GM03348 (cell line): ENCODE measurements at regions not wholly inside any gene's neighbourhood (a gene's known extent, or its start where the extent isn't known, plus 50 kb on each side); places are given as distances from the start of the nearest gene placed in this dataset.

Source experiments
- DNase-seq: peaks from one replicate; pipeline ENCODE4 v3.0.0; 2012; ENCODE audit warnings: low spot score

DNA sequence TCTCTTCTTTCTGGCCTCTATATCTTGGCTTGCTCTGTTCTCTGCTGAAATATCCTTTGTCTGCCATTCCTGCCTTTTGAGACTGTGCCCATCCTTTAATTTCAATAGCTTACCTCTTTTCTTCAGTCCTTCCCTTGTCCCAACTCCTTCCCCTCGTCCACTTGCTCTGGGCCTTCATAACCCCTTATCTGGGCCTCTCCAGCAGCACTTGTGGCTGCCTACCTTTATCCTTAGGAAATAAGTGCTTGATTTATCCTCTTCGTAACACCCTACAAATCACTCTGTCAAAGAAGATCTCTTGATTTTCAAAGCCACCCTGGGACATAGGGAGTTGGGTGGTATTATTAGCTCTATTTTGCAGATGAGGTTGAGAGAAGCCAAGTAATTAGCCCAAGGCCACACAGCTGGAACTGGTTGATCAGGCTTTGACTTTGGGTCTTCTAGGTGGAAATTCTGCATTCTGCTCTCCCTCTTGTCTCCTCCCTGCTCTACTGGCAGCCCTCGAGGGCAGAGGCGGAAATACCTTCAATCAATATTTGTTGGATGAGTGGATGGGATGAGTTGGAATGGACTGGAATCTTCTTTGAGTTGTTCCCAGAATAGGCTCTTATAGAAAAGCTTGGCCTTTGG is 84.0 kb upstream of the TLE3 start:
- no peak for DNase-seq

DNA sequence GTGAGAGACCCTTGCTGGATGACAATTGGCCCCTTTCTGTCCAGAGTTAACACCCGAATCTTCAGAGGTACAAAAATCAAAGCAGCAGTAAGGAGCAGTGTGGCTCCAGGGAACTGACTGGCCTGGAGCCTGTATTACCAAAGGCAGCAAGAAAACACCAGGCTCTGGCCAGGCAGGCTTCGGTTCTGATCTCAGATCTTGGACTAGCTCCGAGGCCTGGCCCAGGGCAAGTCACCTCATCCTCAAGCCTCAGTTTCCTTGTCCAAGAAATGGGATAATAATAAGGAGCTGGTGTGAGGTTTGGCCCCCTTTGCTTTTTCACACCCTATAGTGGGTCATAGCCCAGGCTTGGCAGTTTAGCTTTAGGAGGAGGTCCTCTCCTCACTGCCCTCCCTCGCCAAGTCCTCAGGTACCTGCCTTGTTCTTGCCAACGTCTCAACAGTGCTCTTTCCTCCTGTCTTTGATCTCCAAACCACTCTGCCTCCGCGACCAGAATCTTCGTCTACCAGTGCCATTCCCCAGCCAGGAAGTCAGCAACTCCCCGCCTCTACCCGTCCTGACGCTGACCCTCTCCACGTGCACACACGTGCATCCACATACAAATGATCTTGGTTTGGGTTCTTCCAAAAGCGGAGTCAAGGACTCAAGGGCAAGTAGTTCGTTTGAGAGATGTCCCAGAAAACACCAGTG is 82.6 kb upstream of the TLE3 start:
- no peak for DNase-seq

DNA sequence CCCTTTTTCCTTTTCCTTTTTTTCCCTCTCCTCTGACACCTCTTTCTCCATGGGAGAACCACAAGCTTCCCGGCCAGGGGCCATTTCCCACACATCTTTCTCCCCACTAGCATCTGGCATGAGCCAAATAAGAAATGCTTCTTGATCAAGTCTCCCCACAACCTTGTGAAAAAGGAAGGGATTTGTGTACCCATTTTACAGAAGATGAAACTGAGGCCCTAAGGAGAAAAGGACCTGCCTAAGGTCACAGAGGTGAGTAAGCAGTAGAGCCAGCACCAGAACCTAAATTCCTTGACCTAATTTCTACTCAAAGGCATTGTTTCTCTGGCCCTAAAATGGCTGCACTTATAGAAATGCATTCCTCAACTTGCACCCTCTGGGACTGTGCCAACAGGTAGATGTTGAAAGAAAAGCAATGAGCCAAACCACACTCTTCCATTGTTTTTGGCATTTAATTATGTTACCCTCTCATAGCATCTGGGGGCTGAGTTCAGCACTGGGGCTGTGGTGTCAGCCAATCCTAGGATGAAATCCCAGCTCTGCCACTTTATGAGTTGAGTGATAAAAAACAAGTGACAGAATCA is 81.7 kb upstream of the TLE3 start:
- no peak for DNase-seq

DNA sequence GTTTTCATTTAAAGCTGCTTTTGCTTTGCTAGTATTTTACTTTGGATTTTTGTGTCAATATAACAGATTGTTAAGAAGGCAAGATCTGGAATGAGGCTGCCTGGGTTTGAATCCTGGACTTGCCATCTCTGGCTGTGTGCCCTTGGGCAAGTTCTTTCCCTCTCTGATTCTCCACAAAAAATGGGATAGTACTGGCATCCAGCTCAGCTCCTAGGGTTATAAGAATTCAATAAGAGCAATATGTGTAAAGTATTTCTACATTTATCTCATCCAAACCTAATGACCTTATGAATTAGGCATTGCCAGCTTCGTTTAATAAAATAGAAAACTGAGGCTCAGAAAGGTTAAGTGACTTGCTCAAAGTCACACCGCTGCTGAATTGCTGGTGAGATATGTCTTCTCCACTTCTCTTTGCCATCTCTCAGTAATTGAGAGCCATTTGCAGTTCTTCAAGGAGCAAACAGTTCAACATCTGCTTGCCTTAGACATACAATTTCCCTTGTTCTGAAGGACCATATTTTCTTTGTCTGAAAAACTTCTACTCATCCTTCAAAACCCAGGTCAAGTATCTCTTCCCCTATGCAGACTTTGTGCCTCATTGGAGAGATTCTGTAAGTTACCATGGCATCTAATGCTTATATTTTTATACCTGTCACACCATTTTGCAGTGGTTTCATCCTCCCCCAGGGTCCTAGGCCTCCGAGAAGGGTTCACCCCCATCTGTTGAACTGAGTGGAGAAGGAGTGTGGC is 80.8 kb upstream of the TLE3 start:
- DNase-seq = no peak

DNA sequence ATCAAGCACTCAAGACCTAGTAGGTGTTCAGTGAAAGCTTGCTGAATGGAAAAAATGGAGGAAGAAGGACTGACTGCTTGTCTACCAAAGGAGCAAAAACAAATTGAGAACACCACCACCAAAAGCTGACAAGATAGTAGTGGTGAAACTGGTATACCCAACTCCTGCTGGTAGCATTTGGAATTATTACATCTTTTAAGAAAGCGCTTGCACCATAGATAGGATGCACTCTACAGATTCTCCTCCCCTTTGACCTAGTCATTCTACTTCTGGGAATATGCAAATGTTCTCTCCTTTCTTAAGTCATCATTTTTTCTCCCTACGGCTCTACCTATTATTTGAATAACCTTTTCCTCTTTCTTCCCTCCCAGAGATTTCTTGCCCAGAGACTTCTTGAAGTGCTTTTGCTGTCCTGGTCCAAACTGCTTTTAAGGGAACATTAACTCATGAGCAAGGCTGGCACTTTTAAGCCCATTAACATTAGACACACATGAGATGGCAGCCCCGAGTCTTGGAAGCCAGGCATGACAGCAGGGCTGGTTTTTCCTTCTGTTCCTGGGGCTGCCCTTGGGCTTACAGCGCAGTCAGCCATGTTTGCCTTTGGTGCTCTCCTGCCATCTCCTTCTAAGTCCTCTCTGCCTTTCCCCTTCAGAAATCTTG is 75.0 kb upstream of the TLE3 start:
- no peak for DNase-seq

DNA sequence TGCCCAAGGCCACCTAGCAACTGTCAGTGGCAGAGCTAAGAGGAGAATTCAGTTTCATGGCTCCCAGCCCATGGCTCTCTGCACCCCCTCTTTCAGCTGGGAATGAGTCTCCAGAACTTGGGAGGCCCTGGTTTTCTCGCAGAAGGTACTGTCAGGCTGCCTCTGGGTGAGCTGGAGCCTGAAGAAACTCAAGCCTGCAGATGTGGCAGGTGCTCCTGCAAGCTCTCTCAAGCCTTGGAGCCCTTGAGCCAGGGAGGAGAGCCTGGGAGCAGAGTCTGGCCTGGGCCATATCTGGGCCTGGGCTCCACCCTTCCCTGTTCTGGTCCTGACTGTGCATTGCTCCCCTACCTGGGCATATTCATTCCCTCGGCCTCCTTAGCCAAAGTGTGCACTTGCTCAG is 74.4 kb upstream of the TLE3 start:
- DNase-seq = no peak

DNA sequence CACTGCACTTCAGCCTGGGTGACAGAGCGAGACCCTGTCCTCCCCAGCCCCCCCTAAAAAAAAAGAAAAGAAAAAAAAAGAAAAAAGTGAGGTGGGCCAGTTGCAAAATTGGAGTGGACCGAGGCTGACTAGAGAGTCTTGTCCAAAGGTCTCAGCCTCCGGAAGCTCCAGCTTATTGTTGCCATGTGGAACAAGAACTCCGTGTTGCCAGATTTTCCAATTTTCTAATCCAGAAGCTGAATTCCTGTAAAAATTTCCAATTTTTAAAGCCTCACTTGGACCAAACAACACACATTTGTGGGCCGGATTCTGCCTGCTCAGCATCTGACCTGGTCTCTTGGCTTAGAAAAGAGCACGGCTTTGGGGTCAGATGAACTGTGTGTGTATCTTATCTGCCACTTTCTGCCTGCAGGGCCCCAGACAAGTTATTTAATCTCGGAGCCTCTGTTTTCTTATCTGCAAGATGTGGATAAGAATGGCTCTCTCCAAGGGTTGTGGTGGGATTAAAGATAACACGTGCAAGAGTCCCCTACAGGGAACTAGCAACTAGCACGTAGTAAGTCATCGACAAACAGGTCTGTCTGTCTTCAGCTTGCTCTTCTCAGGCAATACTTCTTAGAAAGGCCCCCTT is 73.7 kb upstream of the TLE3 start:
- no peak for DNase-seq

DNA sequence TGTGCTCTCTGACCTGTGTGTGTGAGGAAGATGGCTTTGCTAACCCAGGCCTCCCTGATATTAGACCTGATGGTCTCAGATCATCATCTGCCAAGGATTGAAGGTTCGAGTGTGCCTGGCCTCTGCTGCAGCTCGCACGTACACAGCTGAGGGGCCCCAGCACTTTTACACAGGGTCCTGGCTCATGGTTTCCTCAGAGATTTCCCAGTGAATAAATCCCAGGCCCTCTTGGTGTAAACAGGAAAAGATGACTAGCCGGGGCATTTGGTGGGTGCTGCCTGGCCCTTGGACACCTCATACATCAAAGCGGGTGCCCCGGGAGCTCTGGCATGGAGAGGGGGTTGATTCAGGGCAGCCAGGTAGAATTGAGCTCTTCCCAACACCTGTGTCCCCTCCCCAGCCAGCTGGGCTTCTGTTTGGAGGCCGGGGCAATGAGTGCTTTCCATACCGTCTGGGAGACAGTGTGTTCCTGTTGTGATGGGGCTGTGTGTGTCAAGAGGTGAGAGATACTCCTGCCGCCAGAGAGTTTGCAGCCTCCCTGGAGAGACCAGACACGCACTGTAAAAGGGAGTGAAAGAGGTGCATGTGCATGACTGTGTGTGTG is 72.5 kb upstream of the TLE3 start:
- no peak for DNase-seq

DNA sequence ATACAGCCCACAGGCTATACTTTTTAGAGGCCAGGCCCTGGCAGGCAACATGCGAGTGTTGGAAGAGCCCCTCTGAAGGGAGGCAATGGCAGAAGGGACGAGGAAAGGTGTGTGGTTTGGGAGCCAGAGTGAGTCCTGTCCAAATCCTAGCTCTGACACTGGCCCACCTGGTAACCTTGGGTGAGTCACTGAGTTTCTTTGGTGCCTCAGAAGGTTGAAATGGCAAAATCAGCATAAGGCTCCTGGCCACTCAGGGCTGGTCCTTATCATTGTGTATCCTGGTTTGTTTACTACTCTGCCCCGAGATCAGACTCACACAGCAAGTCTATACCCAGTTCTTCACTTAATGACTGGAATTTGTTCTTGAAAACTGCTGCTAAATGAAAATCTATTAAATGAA is 71.4 kb upstream of the TLE3 start:
- DNase-seq = no peak

DNA sequence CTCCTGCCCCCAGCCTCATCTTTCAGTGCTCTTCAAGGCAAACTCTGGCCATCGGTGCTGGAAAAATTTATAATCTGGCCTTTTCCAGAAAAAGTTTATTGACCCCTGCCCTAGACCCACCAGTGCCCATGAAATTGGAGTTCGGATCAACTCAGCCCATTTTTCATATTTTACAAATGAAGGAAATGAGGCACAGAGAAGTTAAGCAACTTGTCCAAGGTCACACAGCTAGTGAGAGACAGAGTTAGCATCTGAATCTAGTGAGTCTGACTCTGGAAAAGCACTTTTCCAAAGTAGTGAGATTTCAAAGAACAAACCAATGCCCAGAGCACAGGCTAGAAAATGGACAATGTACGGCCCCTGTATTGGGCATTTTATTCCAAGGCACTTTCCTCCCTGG is 69.4 kb upstream of the TLE3 start:
- no peak for DNase-seq

DNA sequence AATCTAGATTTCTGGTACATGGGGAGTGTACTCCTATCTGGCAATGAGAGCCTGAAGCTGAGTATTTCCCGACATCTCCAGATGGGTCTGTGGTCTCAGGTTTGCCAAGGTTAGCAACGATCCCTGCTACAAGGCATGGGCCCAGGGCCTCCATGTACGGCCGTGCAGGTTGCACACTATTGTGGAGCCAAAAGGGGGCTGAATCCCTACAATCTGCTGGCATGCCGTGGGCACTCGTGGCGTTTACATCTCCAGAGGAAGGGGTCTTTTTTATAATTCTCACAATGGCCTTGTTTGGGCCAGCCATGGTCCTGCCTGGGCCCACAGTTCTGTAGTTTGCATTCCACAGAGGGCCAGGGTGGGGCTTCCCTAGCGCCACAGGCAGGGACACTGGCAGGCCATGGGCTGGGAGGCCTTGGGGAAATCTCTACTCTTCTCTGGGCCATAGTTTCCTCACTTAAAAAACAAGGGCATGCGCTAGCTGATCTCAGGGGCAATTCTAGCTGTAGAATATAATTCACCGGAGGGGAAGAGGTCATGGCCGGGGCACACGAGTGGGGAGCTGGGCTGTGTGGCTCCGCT is 68.9 kb upstream of the TLE3 start:
- no peak for DNase-seq

DNA sequence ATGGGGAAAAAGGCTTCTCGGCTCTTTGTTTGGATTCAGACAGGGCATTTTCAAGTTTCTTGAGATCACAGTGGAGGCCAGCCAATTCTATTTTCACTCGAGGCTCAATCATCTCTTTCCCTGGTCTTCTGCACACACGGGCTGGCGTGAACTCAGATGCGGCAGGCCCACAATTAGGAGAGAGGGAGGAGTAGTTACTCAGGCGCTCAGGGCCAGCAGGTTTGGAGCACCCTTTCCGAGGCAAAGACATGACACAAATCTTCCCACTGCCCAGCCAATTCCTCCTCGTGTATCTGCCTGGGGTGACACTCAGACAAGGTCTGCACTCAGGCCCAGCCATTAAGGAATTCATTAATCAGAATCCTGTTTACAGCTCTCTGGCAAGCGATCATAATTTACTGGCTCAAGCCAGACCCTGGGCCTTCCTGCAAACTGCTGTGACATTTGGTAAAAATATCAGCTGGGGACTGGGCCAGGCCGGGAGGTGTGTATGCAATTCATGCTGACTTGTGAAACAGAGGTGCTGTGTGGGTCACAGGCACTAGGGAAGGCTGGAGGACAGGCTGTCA is 68.1 kb upstream of the TLE3 start:
- DNase-seq = peak; percentile 29

DNA sequence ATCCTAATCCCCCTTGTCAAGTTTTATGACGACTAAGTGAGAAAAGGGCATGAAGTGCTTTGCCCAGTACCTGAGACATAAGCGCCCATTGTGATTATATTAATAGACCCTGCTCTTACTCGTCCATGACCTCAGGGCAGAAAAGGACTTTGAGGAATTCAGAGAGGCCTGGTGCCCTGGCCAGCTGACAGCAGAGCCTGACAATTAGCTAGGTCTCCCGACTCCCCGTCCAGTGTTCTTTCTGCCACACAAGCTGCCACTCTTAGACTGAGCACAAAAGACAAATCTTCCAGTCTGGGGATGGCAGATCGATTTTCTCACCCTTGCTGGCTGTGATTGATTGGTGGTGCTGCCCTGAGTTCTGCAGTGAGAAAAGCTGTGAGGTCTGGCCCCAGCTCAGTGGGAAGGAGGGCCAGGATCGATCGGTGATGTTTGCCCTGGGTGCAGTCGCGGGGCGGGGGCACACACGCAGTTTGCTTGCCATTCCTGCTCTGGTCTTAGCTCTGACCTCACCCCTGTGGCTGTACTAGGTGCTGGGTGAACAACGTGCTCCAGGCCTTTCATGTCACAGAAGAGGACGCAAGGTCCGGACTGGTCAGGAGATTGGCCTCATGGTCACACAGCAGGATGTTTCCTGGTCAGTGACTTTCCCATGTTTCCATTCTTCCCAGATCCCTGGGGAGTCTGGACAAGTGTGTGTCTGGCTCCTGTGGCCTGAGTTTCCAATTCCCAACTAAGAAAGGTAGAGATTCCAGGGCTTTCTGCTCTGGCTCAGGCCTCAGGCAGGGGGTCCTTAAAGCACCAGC is 67.4 kb upstream of the TLE3 start:
- no peak for DNase-seq

DNA sequence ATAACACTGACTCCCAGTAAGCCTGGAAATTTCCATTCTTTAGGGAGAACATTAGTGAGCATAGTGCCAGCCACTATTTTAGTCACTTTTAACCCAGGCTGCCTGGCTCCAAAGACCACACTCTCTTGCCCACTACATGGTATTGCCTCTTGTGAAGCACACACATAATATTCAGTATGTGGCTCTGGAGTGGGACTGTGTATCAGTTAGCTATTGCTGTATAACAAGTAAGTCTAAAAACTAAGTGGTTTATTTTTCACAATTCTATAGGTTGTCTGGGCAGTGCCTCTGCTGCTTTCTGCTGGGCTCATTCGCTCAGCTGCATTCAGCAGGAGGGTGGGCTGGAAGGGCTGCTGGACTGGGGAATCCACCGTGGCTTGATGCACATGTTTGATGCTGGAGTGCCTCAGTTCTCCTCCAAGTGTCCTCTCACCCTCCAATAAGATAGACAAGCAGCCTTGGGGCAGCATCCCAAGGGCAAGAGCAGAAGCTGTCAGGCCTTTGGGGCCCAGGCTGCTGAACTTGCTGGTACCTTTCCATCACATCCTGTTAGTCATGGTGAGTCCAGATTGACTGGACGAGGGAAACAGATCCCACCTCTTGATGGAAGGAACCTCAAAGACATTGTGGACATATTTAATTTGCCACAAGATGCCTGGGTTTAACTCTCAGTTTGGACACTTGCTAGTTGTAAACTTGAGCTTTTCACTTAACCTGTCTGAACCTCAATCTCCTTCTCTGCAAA is 66.6 kb upstream of the TLE3 start:
- no peak for DNase-seq

DNA sequence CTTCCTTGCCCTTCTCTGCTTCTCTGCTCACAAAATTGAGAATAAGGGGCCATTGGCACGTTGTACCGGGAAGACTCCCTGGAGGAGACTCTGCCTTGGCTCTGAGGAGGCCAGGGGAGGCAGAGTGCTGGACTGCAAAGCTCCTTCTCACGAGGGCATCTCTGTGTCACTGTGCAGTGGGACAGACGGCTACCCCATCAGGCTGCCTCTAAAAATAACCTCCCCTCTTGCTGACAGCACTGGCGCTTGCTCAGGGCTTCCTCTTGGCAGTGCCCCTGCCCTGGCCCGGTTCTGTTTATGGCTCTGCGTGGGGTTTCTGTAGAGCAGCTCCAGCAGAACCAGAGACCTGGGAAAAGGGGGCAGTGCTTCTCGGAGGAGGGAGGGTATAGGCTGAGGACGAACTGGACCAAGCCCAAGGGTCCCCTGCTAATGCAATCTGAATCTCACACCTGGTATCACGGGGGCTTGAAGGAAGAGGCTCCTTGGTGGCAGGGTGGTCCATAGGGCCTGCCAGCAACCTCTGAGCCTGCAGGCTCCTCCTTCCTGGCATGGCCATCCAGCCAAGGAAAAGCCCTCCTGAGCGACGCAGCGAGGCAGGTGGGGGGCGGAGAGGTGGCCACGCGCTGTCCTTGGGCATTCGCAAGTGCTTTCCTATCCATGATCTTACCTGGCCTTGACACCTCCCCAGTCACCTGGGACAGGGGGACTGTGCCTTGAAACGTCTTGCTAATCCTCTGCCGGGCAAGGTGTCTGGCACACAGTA is 63.3 kb upstream of the TLE3 start:
- DNase-seq = no peak

DNA sequence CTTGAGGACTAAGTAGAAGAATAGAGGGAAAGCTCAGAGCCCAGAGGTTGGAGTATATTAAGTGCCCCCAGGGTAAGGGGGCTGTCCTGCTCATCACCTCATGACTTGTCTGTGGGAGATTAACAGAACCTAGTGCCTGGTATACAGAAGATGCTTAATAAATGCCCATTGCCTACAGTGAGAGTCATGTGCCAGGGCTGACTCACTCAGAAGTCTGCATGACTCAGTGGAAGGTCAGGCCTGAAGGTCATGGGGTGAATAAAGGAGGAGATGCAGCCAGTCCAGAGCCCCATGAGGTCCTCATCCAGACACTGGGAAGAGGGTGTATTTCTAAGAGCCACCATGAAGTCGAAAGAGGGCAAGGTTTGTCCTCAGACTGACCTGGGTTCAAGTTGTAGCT is 62.5 kb upstream of the TLE3 start:
- peak; percentile 51 for DNase-seq

DNA sequence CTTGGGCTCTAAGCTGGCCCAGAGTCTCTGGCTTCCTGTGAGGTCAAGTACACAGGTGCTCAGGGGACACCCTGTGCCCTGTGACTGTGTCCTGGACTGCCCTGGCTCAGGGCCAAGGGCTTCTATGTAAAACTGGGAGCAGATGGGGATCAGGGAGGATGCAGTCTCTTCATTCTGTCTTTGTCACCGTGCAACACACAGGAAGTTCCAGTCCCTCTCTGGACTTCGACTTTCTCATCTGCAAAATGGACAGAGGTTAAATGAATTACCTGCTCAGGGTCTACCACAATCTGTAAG is 61.9 kb upstream of the TLE3 start:
- no peak for DNase-seq

DNA sequence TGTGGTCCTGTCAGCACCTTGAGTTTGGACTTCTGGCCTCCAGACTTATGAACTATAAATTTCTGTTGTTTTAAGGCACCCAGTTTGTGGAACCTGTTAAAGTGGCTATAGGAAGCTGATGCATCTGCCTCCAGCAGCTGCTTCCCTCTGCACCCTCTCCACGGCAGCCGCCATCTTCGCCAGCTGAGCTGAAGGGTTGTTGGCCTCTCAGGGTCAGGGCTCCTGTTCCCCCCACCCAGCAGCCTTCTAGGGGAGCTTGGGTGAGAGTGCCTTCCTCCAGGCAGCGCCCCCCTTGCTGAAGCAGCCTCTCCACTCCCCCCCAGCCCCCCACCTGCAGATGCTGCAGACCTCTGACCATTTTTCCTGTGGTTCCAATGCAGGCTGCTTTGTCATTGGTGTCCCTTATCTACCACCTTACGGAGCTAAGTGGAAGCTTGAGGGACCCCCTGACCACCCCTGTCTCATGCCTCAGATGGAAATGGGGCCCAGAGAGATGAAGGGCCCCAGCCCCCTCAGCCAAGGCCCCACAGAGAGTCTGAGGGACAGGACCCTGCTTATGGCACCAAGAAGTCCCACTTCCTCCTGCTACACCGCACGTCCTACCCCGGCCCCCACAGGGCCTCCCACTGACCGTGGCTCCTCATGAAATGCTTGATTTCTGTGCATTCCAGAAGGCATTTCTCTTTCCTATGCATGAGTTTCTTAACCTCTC is 61.4 kb upstream of the TLE3 start:
- DNase-seq = no peak
